ENCODE measurements at regions not wholly inside any gene's neighbourhood (a gene's known extent, or its start where the extent isn't known, plus 50 kb on each side); places are given as distances from the start of the nearest gene placed in this dataset.

DNA sequence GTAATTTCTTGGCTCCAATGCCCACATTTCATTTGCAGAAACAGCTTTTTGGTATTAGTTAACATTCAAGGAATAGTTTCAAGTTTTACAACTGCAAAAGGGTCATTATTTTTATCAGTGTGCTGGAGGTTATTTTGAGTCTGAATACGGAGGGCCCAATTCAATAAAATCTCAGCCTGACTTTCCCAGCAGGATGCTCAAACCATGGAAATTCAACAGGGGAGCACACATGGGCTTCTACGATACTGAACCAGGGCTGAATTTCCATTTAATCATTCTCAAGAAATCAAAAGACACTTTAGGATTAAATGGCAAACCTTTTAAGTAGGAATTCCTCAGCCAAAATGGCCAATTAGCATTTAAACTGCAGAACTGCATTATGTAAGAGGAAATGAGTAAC lies 700.9 kb upstream of the ANKRD30A start:
- H3K79me2 ChIP-seq (ENCODE audit: control insufficient read depth in 1 of 2, insufficient read depth in 2 of 2, low read length in 2 of 2): no peaks in the 10 kb centered on the region
- no peak overlapping the region for H2BK12ac ChIP-seq (ENCODE audit: low read depth, low read length)
- no peaks in the 10 kb centered on the region for H3K23me2 ChIP-seq (ENCODE audit: low read depth, low read length)
- POLR2A ChIA-PET (ENCODE audit: partially characterized antibody): no interaction called here
- no peak overlapping the region for H3K56ac ChIP-seq (replicated peaks; ENCODE audit: insufficient read length, low read depth, low read length)
- no peak for FAIRE-seq
- H3K18ac ChIP-seq (ENCODE audit: extremely low read depth, low read length): no peak overlapping the region
- WGBS, 2 experiments (ENCODE audit: extremely low coverage in 1 of 2, insufficient coverage in 1 of 2, insufficient read length in 1 of 2, insufficient replicate concordance in 2 of 2, low coverage in 1 of 2, low lambda C conversion rate in 2 of 2, missing lambda C conversion rate in 1 of 2): 89% methylated on average over 2 of the region's 2 CpGs; no CpG with 5 or more reads in 1 of the 2 experiments
- no peak overlapping the region for H2BK15ac ChIP-seq (ENCODE audit: low read length)
- H4K8ac ChIP-seq (ENCODE audit: extremely low read depth, insufficient read depth, low read length): no peak overlapping the region
- no peak overlapping the region for H3K4ac ChIP-seq (replicated peaks; ENCODE audit: insufficient read length, low read depth, low read length)
- no peak overlapping the region for H3K9ac ChIP-seq (replicated peaks in 1 of 4; ENCODE audit: extremely low read depth in 1 of 4, low read depth in 3 of 4, low read length in 3 of 4)
- CTCF ChIA-PET (ENCODE audit: partially characterized antibody): no interaction called here
- no peak overlapping the region for H2BK5ac ChIP-seq (ENCODE audit: low read depth, low read length)
- no peak overlapping the region for H2BK20ac ChIP-seq (ENCODE audit: low read length)
- no peaks in the 10 kb centered on the region for H3K36me3 ChIP-seq (ENCODE audit: control insufficient read depth in 2 of 4, insufficient read depth in 4 of 4, low read length in 3 of 4)
- no peaks in the 10 kb centered on the region for H4K20me1 ChIP-seq (replicated peaks in 1 of 2; ENCODE audit: control insufficient read depth in 1 of 2, insufficient read depth in 2 of 2, low read length in 2 of 2)
- H4K5ac ChIP-seq (ENCODE audit: insufficient read length, low read depth, low read length): no peak overlapping the region
- H3K27ac ChIP-seq (ENCODE audit: low read depth, low read length): no peak overlapping the region
- peak overlapping the region; percentile 47; the same call in 1 of the 2 replicates for H2AFZ ChIP-seq (ENCODE audit: low read length)
- no peak overlapping the region for H3K4me2 ChIP-seq (ENCODE audit: insufficient read depth in 1 of 2, low read depth in 2 of 2, low read length in 2 of 2)
- no peak overlapping the region for H2AK5ac ChIP-seq (ENCODE audit: low read depth, low read length)
- TF ChIP-seq CREB1 (IDR thresholded peaks at IDR 0.05) (no peak), BCL11A (IDR thresholded peaks at IDR 0.05; ENCODE audit: low read depth in 2 of 2, low read length in 2 of 2) (no peak), TCF12 (IDR thresholded peaks at IDR 0.05; ENCODE audit: low read depth, low read length) (no peak), KDM1A (IDR thresholded peaks at IDR 0.05; ENCODE audit: borderline replicate concordance, low read length) (no peak)
- no peaks in the 10 kb centered on the region for H3K79me1 ChIP-seq (ENCODE audit: low read depth, low read length)
- H3K4me3 ChIP-seq (ENCODE audit: extremely low read depth in 1 of 4, insufficient read depth in 2 of 4, low read depth in 3 of 4, low read length in 4 of 4): no peak overlapping the region
- H3K4me1 ChIP-seq (replicated peaks in 1 of 4; ENCODE audit: control insufficient read depth in 3 of 4, insufficient read depth in 4 of 4, low read length in 3 of 4): peaks cover 2 to 7% (median 3%) of the 10 kb centered on the region in 4 experiments; a peak in 4 of 7 replicates
- H3K23ac ChIP-seq (ENCODE audit: insufficient read length): no peak overlapping the region
- DNase-seq (ENCODE audit: low read depth in 1 of 2, low spot score in 2 of 2): no peak
- no peak overlapping the region for H4K91ac ChIP-seq (replicated peaks; ENCODE audit: insufficient read length, low read length)
- peaks cover 3 to 10% of the 10 kb centered on the region in 2 experiments; a peak in 3 of 4 replicates for H3K9me3 ChIP-seq (ENCODE audit: insufficient read depth in 2 of 2, low read depth in 1 of 2, low read length in 1 of 2)
- H3K14ac ChIP-seq (ENCODE audit: insufficient read length): no peak overlapping the region
- H2BK120ac ChIP-seq (replicated peaks; ENCODE audit: low read depth, low read length): no peak overlapping the region
- no peaks in the 10 kb centered on the region for H3K27me3 ChIP-seq (replicated peaks in 1 of 4; ENCODE audit: control insufficient read depth in 3 of 4, extremely low read depth in 1 of 4, insufficient read depth in 3 of 4, low read length in 3 of 4)
